Mesendoderm (in vitro differentiated cells): ENCODE measurements at regions not wholly inside any gene's neighbourhood (a gene's known extent, or its start where the extent isn't known, plus 50 kb on each side); places are given as distances from the start of the nearest gene placed in this dataset.

Experiments used
- DNase-seq: peaks from one replicate; pipeline ENCODE4 v3.0.0; 2013
- H2AK5ac ChIP-seq: 2 replicates; pipeline ENCODE4 v1.6.1; 2013; ENCODE audit warnings: low read length, inconsistent platforms
- H2BK120ac ChIP-seq: 2 replicates; pipeline ENCODE4 v1.6.1; 2013; ENCODE audit warnings: low read depth, mild to moderate bottlenecking, low read length, moderate library complexity, mixed read lengths
- H2BK15ac ChIP-seq: replicated peaks from 2 replicates; pipeline ENCODE4 v1.6.1; 2013; ENCODE audit warnings: low read depth, mild to moderate bottlenecking, moderate library complexity
- H2BK5ac ChIP-seq: 2 replicates; pipeline ENCODE4 v1.6.1; 2013; ENCODE audit warnings: low read length, inconsistent platforms
- H3K18ac ChIP-seq: 2 replicates; pipeline ENCODE4 v1.6.1; 2013; ENCODE audit warnings: mild to moderate bottlenecking, low read length, mixed read lengths
- H3K23ac ChIP-seq: one replicate; pipeline ENCODE4 v1.6.1; 2013; ENCODE audit warnings: low read length
- H3K27ac ChIP-seq: 2 replicates; pipeline ENCODE4 v1.5.1; 2013; ENCODE audit warnings: low read depth, mild to moderate bottlenecking, inconsistent platforms, low read length, moderate library complexity
- H3K27me3 ChIP-seq: 2 replicates; pipeline ENCODE4 v1.6.1; 2013; ENCODE audit warnings: low read length, control low read depth, mild to moderate bottlenecking, inconsistent platforms; ENCODE audit not compliant: insufficient read depth, poor library complexity
- H3K36me3 ChIP-seq: 2 replicates; pipeline ENCODE4 v1.6.1; 2013; ENCODE audit warnings: low read length, inconsistent platforms; ENCODE audit not compliant: control insufficient read depth, insufficient read depth
- H3K4ac ChIP-seq: one replicate; pipeline ENCODE4 v1.6.1; 2013; ENCODE audit warnings: low read depth, mild to moderate bottlenecking, low read length, moderate library complexity
- H3K4me1 ChIP-seq: 2 replicates; pipeline ENCODE4 v1.6.1; 2013; ENCODE audit warnings: low read depth, low read length, inconsistent platforms; ENCODE audit not compliant: control insufficient read depth
- H3K4me2 ChIP-seq: 2 replicates; pipeline ENCODE4 v1.6.1; 2013; ENCODE audit warnings: low read length
- H3K4me3 ChIP-seq: 2 replicates; pipeline ENCODE4 v1.5.1; 2013; ENCODE audit warnings: mild to moderate bottlenecking, low read length
- H3K56ac ChIP-seq: one replicate; pipeline ENCODE4 v1.6.1; 2013; ENCODE audit warnings: low read length
- H3K79me1 ChIP-seq: 2 replicates; pipeline ENCODE4 v1.6.1; 2013; ENCODE audit warnings: low read length, inconsistent platforms
- H3K79me2 ChIP-seq: 2 replicates; pipeline ENCODE4 v1.6.1; 2013; ENCODE audit warnings: mild to moderate bottlenecking, low read length; ENCODE audit not compliant: control insufficient read depth, insufficient read depth
- H3K9ac ChIP-seq: 2 replicates; pipeline ENCODE4 v1.6.1; 2013; ENCODE audit warnings: low read length, inconsistent platforms
- H4K5ac ChIP-seq: one replicate; pipeline ENCODE4 v1.6.1; 2013; ENCODE audit warnings: low read length
- H4K8ac ChIP-seq: one replicate; pipeline ENCODE4 v1.6.1; 2013; ENCODE audit warnings: low read depth, mild to moderate bottlenecking, control low read depth, low read length, moderate library complexity
- WGBS: extraction: QIAGEN DNeasy Blood & Tissue Kit; methylation state at CpG from one replicate; pipeline ENCODE4 v1.1.7; 2013; ENCODE audit warnings: low lambda C conversion rate, missing lambda C conversion rate; ENCODE audit not compliant: insufficient coverage; ENCODE audit errors: extremely low coverage; 5-methylcytosine and 5-hydroxymethylcytosine counted together

GRCh38 chr4:24202579-24202978, 312.7 kb upstream of the PPARGC1A start:
- Histone ChIP-seq H3K18ac (no peak overlapping the region), H3K4me3 (no peak overlapping the region), H3K23ac (no peak overlapping the region), H2BK5ac (no peak overlapping the region), H3K36me3 (no peaks in the 10 kb centered on the region), H3K79me2 (no peaks in the 10 kb centered on the region), H3K27ac (no peak overlapping the region), H3K56ac (no peak overlapping the region), H2BK15ac (no peak overlapping the region), H2BK120ac (no peak overlapping the region), H4K8ac (no peak overlapping the region), H3K4me1 (no peaks in the 10 kb centered on the region), H3K4ac (no peak overlapping the region), H3K27me3 (no peaks in the 10 kb centered on the region), H3K4me2 (no peak overlapping the region), H2AK5ac (no peak overlapping the region), H3K9ac (no peak overlapping the region), H4K5ac (no peak overlapping the region), H3K79me1 (no peaks in the 10 kb centered on the region)
- DNase-seq = no peak
- WGBS = no CpG with 5 or more reads among the region's 1 CpG

- Histone ChIP-seq H3K27ac (no peak overlapping the region), H2BK120ac (no peak overlapping the region), H3K4me2 (no peak overlapping the region), H2BK5ac (no peak overlapping the region), H3K4me1 (no peaks in the 10 kb centered on the region), H3K36me3 (no peaks in the 10 kb centered on the region), H3K4ac (no peak overlapping the region), H4K8ac (no peak overlapping the region), H2AK5ac (no peak overlapping the region), H3K27me3 (no peaks in the 10 kb centered on the region), H3K23ac (no peak overlapping the region), H3K9ac (no peak overlapping the region), H3K56ac (no peak overlapping the region), H3K79me1 (no peaks in the 10 kb centered on the region), H3K4me3 (no peak overlapping the region), H4K5ac (no peak overlapping the region), H3K79me2 (no peaks in the 10 kb centered on the region), H3K18ac (no peak overlapping the region), H2BK15ac (no peak overlapping the region)
- peak; percentile 32 for DNase-seq
Observed at GRCh38 chr4:24197955-24198354, 308.1 kb upstream of the PPARGC1A start.

GRCh38 chr4:24196785-24197184, 306.9 kb upstream of the PPARGC1A start:
- Histone ChIP-seq H2AK5ac (no peak overlapping the region), H3K18ac (no peak overlapping the region), H2BK5ac (no peak overlapping the region), H3K27ac (no peak overlapping the region), H3K23ac (no peak overlapping the region), H3K4me2 (no peak overlapping the region), H3K79me2 (no peaks in the 10 kb centered on the region), H4K5ac (no peak overlapping the region), H3K36me3 (no peaks in the 10 kb centered on the region), H2BK15ac (no peak overlapping the region), H3K9ac (no peak overlapping the region), H2BK120ac (no peak overlapping the region), H3K79me1 (no peaks in the 10 kb centered on the region), H3K27me3 (no peaks in the 10 kb centered on the region), H3K56ac (no peak overlapping the region), H3K4ac (no peak overlapping the region), H3K4me1 (no peaks in the 10 kb centered on the region), H4K8ac (no peak overlapping the region), H3K4me3 (no peak overlapping the region)
- DNase-seq = no peak
- WGBS = no CpG with 5 or more reads among the region's 1 CpG

- Histone ChIP-seq H3K9ac (no peak overlapping the region), H4K5ac (no peak overlapping the region), H3K4me3 (no peak overlapping the region), H2BK15ac (no peak overlapping the region), H3K18ac (no peak overlapping the region), H3K4me1 (no peaks in the 10 kb centered on the region), H4K8ac (no peak overlapping the region), H3K79me1 (no peaks in the 10 kb centered on the region), H2AK5ac (no peak overlapping the region), H3K27me3 (no peaks in the 10 kb centered on the region), H3K27ac (no peak overlapping the region), H2BK5ac (no peak overlapping the region), H3K4me2 (no peak overlapping the region), H2BK120ac (no peak overlapping the region), H3K36me3 (no peaks in the 10 kb centered on the region), H3K4ac (no peak overlapping the region), H3K23ac (no peak overlapping the region), H3K56ac (no peak overlapping the region), H3K79me2 (no peaks in the 10 kb centered on the region)
- DNase-seq = peak; percentile 25
- no CpG with 5 or more reads among the region's 3 CpGs for WGBS
Observed at GRCh38 chr4:24195991-24196736, 306.3 kb upstream of the PPARGC1A start.

- Histone ChIP-seq H3K36me3 (no peaks in the 10 kb centered on the region), H3K79me1 (no peaks in the 10 kb centered on the region), H3K4me3 (no peak overlapping the region), H2BK120ac (no peak overlapping the region), H3K4ac (no peak overlapping the region), H3K27me3 (no peaks in the 10 kb centered on the region), H2BK15ac (no peak overlapping the region), H3K9ac (no peak overlapping the region), H3K27ac (no peak overlapping the region), H4K5ac (no peak overlapping the region), H3K4me2 (no peak overlapping the region), H4K8ac (no peak overlapping the region), H3K79me2 (no peaks in the 10 kb centered on the region), H2AK5ac (no peak overlapping the region), H2BK5ac (no peak overlapping the region), H3K4me1 (no peaks in the 10 kb centered on the region), H3K18ac (no peak overlapping the region), H3K23ac (no peak overlapping the region), H3K56ac (no peak overlapping the region)
- DNase-seq = no peak
- no CpG with 5 or more reads among the region's 6 CpGs for WGBS
Observed at GRCh38 chr4:24192018-24192641, 302.3 kb upstream of the PPARGC1A start.
